Neural crest cell (in vitro differentiated cells): ENCODE measurements at regions not wholly inside any gene's neighbourhood (a gene's known extent, or its start where the extent isn't known, plus 50 kb on each side); places are given as distances from the start of the nearest gene placed in this dataset.

Experiments used
- DNase-seq: peaks from one replicate; pipeline ENCODE4 v3.0.0; 2021; ENCODE audit warnings: low read depth, mixed read lengths, low spot score
- H3K27ac Mint-ChIP-seq: one replicate; pipeline ENCODE4 v1.8.0; 2021; ENCODE audit warnings: mild to moderate bottlenecking, mixed read lengths; ENCODE audit not compliant: unreplicated experiment
- H3K27me3 Mint-ChIP-seq: 2 replicates; pipeline ENCODE4 v1.8.0; 2021; ENCODE audit warnings: low read depth, mild to moderate bottlenecking, mixed read lengths
- H3K36me3 Mint-ChIP-seq: 2 replicates; pipeline ENCODE4 v1.8.0; 2021; ENCODE audit warnings: low read depth, mild to moderate bottlenecking, mixed read lengths
- H3K4me1 Mint-ChIP-seq: 2 replicates; pipeline ENCODE4 v1.8.0; 2021; ENCODE audit warnings: mixed read lengths
- H3K4me3 Mint-ChIP-seq: one replicate; pipeline ENCODE4 v1.8.0; 2021; ENCODE audit warnings: mild to moderate bottlenecking, mixed read lengths
- H3K9me3 Mint-ChIP-seq: 2 replicates; pipeline ENCODE4 v1.8.0; 2021; ENCODE audit warnings: mixed read lengths
- CTCF ChIP-seq: fragments of 200-600 bp; sonication (generic); conservative IDR thresholded peaks from 2 replicates; pipeline ENCODE4 v1.5.0; 2021; ENCODE audit warnings: antibody characterized with exemption, mild to moderate bottlenecking

- Mint-ChIP-seq H3K4me1 (no peaks in the 10 kb centered on the region), H3K4me3 (no peak overlapping the region), H3K9me3 (peaks cover 8% of the 10 kb centered on the region), H3K27ac (no peak overlapping the region), H3K27me3 (peaks cover 9% of the 10 kb centered on the region), H3K36me3 (no peaks in the 10 kb centered on the region)
- no peak for DNase-seq
- no peak for TF ChIP-seq CTCF
Observed at GRCh38 chr13:108525827-108526226, 103.6 kb upstream of the MYO16 start.

- Mint-ChIP-seq H3K4me1 (no peaks in the 10 kb centered on the region), H3K36me3 (no peaks in the 10 kb centered on the region), H3K27me3 (peaks cover 9% of the 10 kb centered on the region), H3K9me3 (peaks cover 8% of the 10 kb centered on the region), H3K27ac (no peak overlapping the region), H3K4me3 (no peak overlapping the region)
- no peak for DNase-seq
- no peak for TF ChIP-seq CTCF
Observed at GRCh38 chr13:108526286-108526685, 103.1 kb upstream of the MYO16 start.

- TF ChIP-seq CTCF, result no peak
- peaks cover 8% of the 10 kb centered on the region for H3K9me3 Mint-ChIP-seq
- DNase-seq, result no peak
- H3K4me3 Mint-ChIP-seq, result no peak overlapping the region
- no peaks in the 10 kb centered on the region for H3K4me1 Mint-ChIP-seq
- peaks cover 9% of the 10 kb centered on the region for H3K27me3 Mint-ChIP-seq
- no peak overlapping the region for H3K27ac Mint-ChIP-seq
- no peaks in the 10 kb centered on the region for H3K36me3 Mint-ChIP-seq
Observed at GRCh38 chr13:108527844-108528243, 101.6 kb upstream of the MYO16 start.

- no peak for TF ChIP-seq CTCF
- no peak overlapping the region for H3K27ac Mint-ChIP-seq
- no peak for DNase-seq
- peaks cover 9% of the 10 kb centered on the region for H3K27me3 Mint-ChIP-seq
- peaks cover 8% of the 10 kb centered on the region for H3K9me3 Mint-ChIP-seq
- no peaks in the 10 kb centered on the region for H3K36me3 Mint-ChIP-seq
- H3K4me3 Mint-ChIP-seq, result no peak overlapping the region
- no peaks in the 10 kb centered on the region for H3K4me1 Mint-ChIP-seq
Observed at GRCh38 chr13:108528303-108528702, 101.1 kb upstream of the MYO16 start.

GRCh38 chr13:108533842-108534241, 95.6 kb upstream of the MYO16 start:
- peaks cover 6% of the 10 kb centered on the region for H3K9me3 Mint-ChIP-seq
- no peaks in the 10 kb centered on the region for H3K4me1 Mint-ChIP-seq
- H3K36me3 Mint-ChIP-seq, result no peaks in the 10 kb centered on the region
- H3K27ac Mint-ChIP-seq, result no peak overlapping the region
- DNase-seq, result no peak
- no peak overlapping the region for H3K4me3 Mint-ChIP-seq
- H3K27me3 Mint-ChIP-seq, result peaks cover 18% of the 10 kb centered on the region
- no peak for TF ChIP-seq CTCF

- Mint-ChIP-seq H3K9me3 (peaks cover 6% of the 10 kb centered on the region), H3K36me3 (no peaks in the 10 kb centered on the region), H3K27ac (no peak overlapping the region), H3K4me1 (no peaks in the 10 kb centered on the region), H3K4me3 (no peak overlapping the region), H3K27me3 (peaks cover 17% of the 10 kb centered on the region)
- DNase-seq, result no peak
- no peak for TF ChIP-seq CTCF
Observed at GRCh38 chr13:108534728-108535127, 94.7 kb upstream of the MYO16 start.
